ENCODE measurements at regions not wholly inside any gene's neighbourhood (a gene's known extent, or its start where the extent isn't known, plus 50 kb on each side); places are given as distances from the start of the nearest gene placed in this dataset.

- no peak overlapping the region for H3K9ac ChIP-seq (ENCODE audit: low read depth in 1 of 2, low read length in 2 of 2)
- H3K27me3 ChIP-seq (ENCODE audit: control insufficient read depth in 4 of 4, insufficient read depth in 4 of 4, low read length in 3 of 4) = no peaks in the 10 kb centered on the region
- no peaks in the 10 kb centered on the region for H3K36me3 ChIP-seq (ENCODE audit: control insufficient read depth in 4 of 4, insufficient read depth in 3 of 4, low read depth in 1 of 4, low read length in 3 of 4)
- H3K4me3 ChIP-seq (ENCODE audit: low read depth in 1 of 3, low read length in 3 of 3) = no peak overlapping the region
- H3K9me3 ChIP-seq (ENCODE audit: control insufficient read depth in 4 of 4, low read length in 3 of 4) = no peaks in the 10 kb centered on the region
- peaks cover 0 to 2% (median 0%) of the 10 kb centered on the region in 4 donors for H3K4me1 ChIP-seq (ENCODE audit: control insufficient read depth in 4 of 4, insufficient read depth in 4 of 4, low read length in 3 of 4)
- no peak for TF ChIP-seq FOXA2 (IDR thresholded peaks at IDR 0.05)
- TF ChIP-seq ATF3 (IDR thresholded peaks at IDR 0.05) = no peak
- TF ChIP-seq HNF4A (conservative IDR thresholded peaks at IDR 0.05) = no peak
- TF ChIP-seq EGR1 (IDR thresholded peaks at IDR 0.05; ENCODE audit: low read depth in 2 of 2) = no peak
- TF ChIP-seq MAX (IDR thresholded peaks at IDR 0.05) = no peak
- TF ChIP-seq RXRA (IDR thresholded peaks at IDR 0.05) = no peak
- TF ChIP-seq YY1 (IDR thresholded peaks at IDR 0.05) = no peak
- no peak for TF ChIP-seq RAD21 (IDR thresholded peaks at IDR 0.05)
- TF ChIP-seq GABPA (IDR thresholded peaks at IDR 0.05 in 1 of 2, conservative IDR thresholded peaks at IDR 0.05 in 1 of 2) = no peak
- TF ChIP-seq HNF4G (IDR thresholded peaks at IDR 0.05) = no peak
- DNase-seq (ENCODE audit: low spot score) = no peak
- no peak overlapping the region for H3K27ac ChIP-seq (ENCODE audit: low read depth in 1 of 2, low read length in 2 of 2)
- 67% methylated on average over 4 of the region's 4 CpGs for WGBS
Measured at GRCh38 chr1:95854457-95854856, 620.4 kb downstream of the RWDD3 start.

GRCh38 chr1:95863086-95863485 lies 629.1 kb downstream of the RWDD3 start:
- TF ChIP-seq ZBTB33 (IDR thresholded peaks at IDR 0.05) = no peak
- TF ChIP-seq REST (IDR thresholded peaks at IDR 0.05) = no peak
- no peak for TF ChIP-seq NR2F2 (IDR thresholded peaks at IDR 0.05)
- TF ChIP-seq YY1 (IDR thresholded peaks at IDR 0.05) = no peak
- TF ChIP-seq GABPA (IDR thresholded peaks at IDR 0.05 in 1 of 2, conservative IDR thresholded peaks at IDR 0.05 in 1 of 2) = no peak
- no peak for TF ChIP-seq MAX (IDR thresholded peaks at IDR 0.05)
- no peak for TF ChIP-seq CTCF (IDR thresholded peaks at IDR 0.05; ENCODE audit: low read depth, low read length, missing input control)
- no peak for TF ChIP-seq TAF1 (conservative IDR thresholded peaks at IDR 0.05)
- TF ChIP-seq SP1 (IDR thresholded peaks at IDR 0.05) = no peak
- TF ChIP-seq FOXA2 (IDR thresholded peaks at IDR 0.05) = no peak
- TF ChIP-seq HNF4G (IDR thresholded peaks at IDR 0.05) = no peak
- H3K4me1 ChIP-seq (ENCODE audit: control insufficient read depth in 4 of 4, insufficient read depth in 4 of 4, low read length in 3 of 4) = no peaks in the 10 kb centered on the region
- 74% methylated on average over 2 of the region's 2 CpGs for WGBS
- DNase-seq (ENCODE audit: low spot score) = no peak
- H3K27ac ChIP-seq (ENCODE audit: low read depth in 1 of 2, low read length in 2 of 2) = no peak overlapping the region
- no peak overlapping the region for H3K4me3 ChIP-seq (ENCODE audit: low read depth in 1 of 3, low read length in 3 of 3)
- H3K36me3 ChIP-seq (ENCODE audit: control insufficient read depth in 4 of 4, insufficient read depth in 3 of 4, low read depth in 1 of 4, low read length in 3 of 4) = no peaks in the 10 kb centered on the region
- H3K27me3 ChIP-seq (ENCODE audit: control insufficient read depth in 4 of 4, insufficient read depth in 4 of 4, low read length in 3 of 4) = no peaks in the 10 kb centered on the region
- no peaks in the 10 kb centered on the region for H3K9me3 ChIP-seq (ENCODE audit: control insufficient read depth in 4 of 4, low read length in 3 of 4)
- no peak overlapping the region for H3K9ac ChIP-seq (ENCODE audit: low read depth in 1 of 2, low read length in 2 of 2)

Data from liver (tissue), 8 donors.